ENCODE measurements at regions not wholly inside any gene's neighbourhood (a gene's known extent, or its start where the extent isn't known, plus 50 kb on each side); places are given as distances from the start of the nearest gene placed in this dataset.
"Not testable (repeated sequence)": the region's sequence is repeated elsewhere in the genome, so short reads cannot be mapped to it uniquely, and the experiment has no call there.

GRCh38 chr5:67549296-67549618 lies 352.7 kb upstream of the CD180 start:
- H3K36me3 ChIP-seq (ENCODE audit: low read length), result no peaks in the 10 kb centered on the region
- H3K27ac ChIP-seq (ENCODE audit: low read depth, low read length), result no peak overlapping the region
- H4K20me1 ChIP-seq (ENCODE audit: low read depth, low read length), result no peaks in the 10 kb centered on the region
- 0 out of 2 replicates have a peak, but pooled peaks cover 3% of the 10 kb centered on the region for H3K9me2 ChIP-seq (replicated peaks; ENCODE audit: insufficient read depth, low read length)
- no peak overlapping the region for H3K4me3 ChIP-seq (ENCODE audit: insufficient read depth, low read length, poor library complexity, severe bottlenecking)
- no peak for TF ChIP-seq EZH2phosphoT487 (conservative IDR thresholded peaks at IDR 0.05; ENCODE audit: low read length)
- TF ChIP-seq CTCF (IDR thresholded peaks at IDR 0.05; ENCODE audit: insufficient read depth, low read length, poor library complexity, severe bottlenecking), result no peak
- H3K79me2 ChIP-seq (ENCODE audit: insufficient read depth, low read length), result no peaks in the 10 kb centered on the region
- no peaks in the 10 kb centered on the region for H3K9me3 ChIP-seq (ENCODE audit: insufficient read depth, low read length)
- no peak overlapping the region for H2AFZ ChIP-seq (ENCODE audit: low read depth, low read length, severe bottlenecking)
- H3K9ac ChIP-seq (ENCODE audit: low read length), result no peak overlapping the region
- H3K27me3 ChIP-seq (ENCODE audit: low read length), result no peaks in the 10 kb centered on the region
- no peak overlapping the region for H3K4me2 ChIP-seq (ENCODE audit: low read depth, low read length, poor library complexity, severe bottlenecking)
- no peaks in the 10 kb centered on the region for H3F3A ChIP-seq (ENCODE audit: insufficient read depth)

- H3K4me3 ChIP-seq (ENCODE audit: insufficient read depth, low read length, poor library complexity, severe bottlenecking), result no peak overlapping the region
- H3K9me3 ChIP-seq (ENCODE audit: insufficient read depth, low read length), result no peaks in the 10 kb centered on the region
- 0 out of 2 replicates have a peak, but pooled peaks cover 3% of the 10 kb centered on the region for H3K9me2 ChIP-seq (replicated peaks; ENCODE audit: insufficient read depth, low read length)
- no peaks in the 10 kb centered on the region for H3K79me2 ChIP-seq (ENCODE audit: insufficient read depth, low read length)
- no peaks in the 10 kb centered on the region for H3K36me3 ChIP-seq (ENCODE audit: low read length)
- H3K27ac ChIP-seq (ENCODE audit: low read depth, low read length), result no peak overlapping the region
- no peaks in the 10 kb centered on the region for H4K20me1 ChIP-seq (ENCODE audit: low read depth, low read length)
- no peak overlapping the region for H3K9ac ChIP-seq (ENCODE audit: low read length)
- no peak overlapping the region for H2AFZ ChIP-seq (ENCODE audit: low read depth, low read length, severe bottlenecking)
- TF ChIP-seq CTCF (IDR thresholded peaks at IDR 0.05; ENCODE audit: insufficient read depth, low read length, poor library complexity, severe bottlenecking), result no peak
- no peak for TF ChIP-seq EZH2phosphoT487 (conservative IDR thresholded peaks at IDR 0.05; ENCODE audit: low read length)
- H3K4me2 ChIP-seq (ENCODE audit: low read depth, low read length, poor library complexity, severe bottlenecking), result no peak overlapping the region
- no peaks in the 10 kb centered on the region for H3K27me3 ChIP-seq (ENCODE audit: low read length)
- H3F3A ChIP-seq (ENCODE audit: insufficient read depth), result no peaks in the 10 kb centered on the region
Measured at GRCh38 chr5:67548520-67549295, 352.1 kb upstream of the CD180 start.

- TF ChIP-seq EZH2phosphoT487 (conservative IDR thresholded peaks at IDR 0.05; ENCODE audit: low read length) (no peak), CTCF (IDR thresholded peaks at IDR 0.05; ENCODE audit: insufficient read depth, low read length, poor library complexity, severe bottlenecking) (no peak)
- H3K4me3 ChIP-seq (ENCODE audit: insufficient read depth, low read length, poor library complexity, severe bottlenecking), result no peak overlapping the region
- 0 out of 2 replicates have a peak, but pooled peaks cover 3% of the 10 kb centered on the region for H3K9me2 ChIP-seq (replicated peaks; ENCODE audit: insufficient read depth, low read length)
- H3K36me3 ChIP-seq (ENCODE audit: low read length), result no peaks in the 10 kb centered on the region
- H2AFZ ChIP-seq (ENCODE audit: low read depth, low read length, severe bottlenecking), result no peak overlapping the region
- no peaks in the 10 kb centered on the region for H3K27me3 ChIP-seq (ENCODE audit: low read length)
- H3F3A ChIP-seq (ENCODE audit: insufficient read depth), result no peaks in the 10 kb centered on the region
- H3K9me3 ChIP-seq (ENCODE audit: insufficient read depth, low read length), result no peaks in the 10 kb centered on the region
- no peaks in the 10 kb centered on the region for H4K20me1 ChIP-seq (ENCODE audit: low read depth, low read length)
- H3K4me2 ChIP-seq (ENCODE audit: low read depth, low read length, poor library complexity, severe bottlenecking), result no peak overlapping the region
- no peaks in the 10 kb centered on the region for H3K79me2 ChIP-seq (ENCODE audit: insufficient read depth, low read length)
- no peak overlapping the region for H3K9ac ChIP-seq (ENCODE audit: low read length)
- H3K27ac ChIP-seq (ENCODE audit: low read depth, low read length), result no peak overlapping the region
Measured at GRCh38 chr5:67547682-67548081, 351.1 kb upstream of the CD180 start.

GRCh38 chr5:67544942-67545341 lies 348.3 kb upstream of the CD180 start:
- not testable (repeated sequence) for H3K36me3 ChIP-seq (ENCODE audit: low read length); H4K20me1 ChIP-seq (ENCODE audit: low read depth, low read length); H3F3A ChIP-seq (ENCODE audit: insufficient read depth); H3K27me3 ChIP-seq (ENCODE audit: low read length); H3K4me2 ChIP-seq (ENCODE audit: low read depth, low read length, poor library complexity, severe bottlenecking); H3K4me3 ChIP-seq (ENCODE audit: insufficient read depth, low read length, poor library complexity, severe bottlenecking); H3K79me2 ChIP-seq (ENCODE audit: insufficient read depth, low read length); H3K27ac ChIP-seq (ENCODE audit: low read depth, low read length); H3K9me3 ChIP-seq (ENCODE audit: insufficient read depth, low read length); H3K9ac ChIP-seq (ENCODE audit: low read length); H2AFZ ChIP-seq (ENCODE audit: low read depth, low read length, severe bottlenecking); H3K9me2 ChIP-seq (replicated peaks; ENCODE audit: insufficient read depth, low read length)
